Renal cortical epithelial cell (primary cell): ENCODE measurements at regions not wholly inside any gene's neighbourhood (a gene's known extent, or its start where the extent isn't known, plus 50 kb on each side); places are given as distances from the start of the nearest gene placed in this dataset.
"Not testable (repeated sequence)": the region's sequence is repeated elsewhere in the genome, so short reads cannot be mapped to it uniquely, and the experiment has no call there.

ENCODE experiments used
- DNase-seq: peaks from one replicate; pipeline ENCODE4 v3.0.0-alpha.2; 2011; ENCODE audit warnings: low read depth

- peak; percentile 78 for DNase-seq
Observed at GRCh38 chr20:53773792-53774401, 180.3 kb upstream of the ZNF217 start.

- not testable (repeated sequence) for DNase-seq
Observed at GRCh38 chr20:53773066-53773791, 179.6 kb upstream of the ZNF217 start.

DNA sequence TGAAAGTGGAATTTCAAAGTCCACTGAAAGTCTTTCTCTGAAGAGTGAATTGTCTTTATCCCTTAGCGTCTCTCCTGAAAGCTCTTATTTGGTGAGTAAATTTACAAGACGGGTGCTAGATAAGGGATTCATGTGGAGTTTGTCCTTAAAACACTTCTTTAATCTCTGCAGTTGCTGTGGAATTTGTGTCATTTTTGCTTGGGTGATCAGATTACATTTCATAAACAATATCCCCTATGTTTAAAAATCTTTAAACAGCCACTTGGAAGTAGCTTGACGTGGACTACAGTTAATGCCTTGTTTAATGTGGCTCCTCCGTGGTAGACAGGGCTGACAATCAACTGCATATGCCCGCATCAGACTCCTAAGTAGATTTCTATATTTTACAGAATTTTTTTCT is 175.4 kb upstream of the ZNF217 start:
- no peak for DNase-seq

DNA sequence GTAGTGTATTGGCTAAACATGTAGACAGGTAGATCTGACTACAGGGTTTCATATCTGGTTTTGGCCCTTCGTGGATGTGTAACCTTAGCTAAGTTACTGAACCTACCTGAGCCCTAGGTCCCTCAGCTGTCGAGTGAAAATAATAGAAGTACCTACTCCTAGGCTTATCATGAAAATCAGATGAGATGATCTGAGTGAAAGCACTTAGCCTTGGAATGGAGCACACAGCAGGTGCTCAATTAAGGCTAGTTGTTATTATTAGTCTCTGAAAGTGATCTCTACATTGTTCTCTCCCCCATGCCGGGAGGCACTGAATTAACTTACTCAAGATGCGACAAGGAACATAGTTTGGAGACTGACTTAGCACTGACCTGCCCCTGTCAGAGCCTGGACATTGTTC is 174.7 kb upstream of the ZNF217 start:
- no peak for DNase-seq

DNA sequence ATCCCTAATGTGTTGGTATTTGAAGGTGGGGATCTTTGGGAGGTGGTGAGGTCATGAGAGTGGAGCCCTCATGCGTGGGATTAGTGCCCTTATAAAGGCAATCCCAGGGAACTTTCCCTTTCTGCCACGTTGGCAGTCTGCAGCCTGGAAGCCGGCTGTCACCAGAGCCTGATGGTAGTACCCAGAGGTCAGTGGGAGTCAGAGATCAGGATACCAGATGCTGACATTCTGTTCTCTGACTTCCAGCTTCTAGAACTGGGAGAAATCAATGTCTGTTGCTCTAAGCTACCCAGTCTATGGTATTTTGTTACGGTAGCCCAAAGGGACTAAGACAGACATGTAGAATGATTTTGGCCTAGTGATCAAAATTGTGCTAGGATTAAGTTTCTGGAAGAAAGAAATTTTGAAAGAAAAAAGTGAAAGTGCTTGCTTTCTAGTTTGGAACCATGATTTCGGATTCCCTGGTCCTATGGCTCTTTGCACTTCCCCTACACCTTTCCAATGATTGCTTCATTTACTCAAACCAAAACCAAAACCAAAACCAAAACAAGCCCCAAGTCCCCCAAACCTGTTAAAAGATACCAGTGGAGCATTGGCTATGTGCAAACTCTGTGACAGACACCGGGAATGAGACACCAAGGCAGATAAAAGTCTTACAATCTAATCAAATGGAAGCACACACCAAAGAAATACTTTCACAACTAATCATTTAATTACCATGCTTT is 173.7 kb upstream of the ZNF217 start:
- DNase-seq: no peak

GRCh38 chr20:53764415-53764800 is 170.8 kb upstream of the ZNF217 start:
- no peak for DNase-seq

DNA sequence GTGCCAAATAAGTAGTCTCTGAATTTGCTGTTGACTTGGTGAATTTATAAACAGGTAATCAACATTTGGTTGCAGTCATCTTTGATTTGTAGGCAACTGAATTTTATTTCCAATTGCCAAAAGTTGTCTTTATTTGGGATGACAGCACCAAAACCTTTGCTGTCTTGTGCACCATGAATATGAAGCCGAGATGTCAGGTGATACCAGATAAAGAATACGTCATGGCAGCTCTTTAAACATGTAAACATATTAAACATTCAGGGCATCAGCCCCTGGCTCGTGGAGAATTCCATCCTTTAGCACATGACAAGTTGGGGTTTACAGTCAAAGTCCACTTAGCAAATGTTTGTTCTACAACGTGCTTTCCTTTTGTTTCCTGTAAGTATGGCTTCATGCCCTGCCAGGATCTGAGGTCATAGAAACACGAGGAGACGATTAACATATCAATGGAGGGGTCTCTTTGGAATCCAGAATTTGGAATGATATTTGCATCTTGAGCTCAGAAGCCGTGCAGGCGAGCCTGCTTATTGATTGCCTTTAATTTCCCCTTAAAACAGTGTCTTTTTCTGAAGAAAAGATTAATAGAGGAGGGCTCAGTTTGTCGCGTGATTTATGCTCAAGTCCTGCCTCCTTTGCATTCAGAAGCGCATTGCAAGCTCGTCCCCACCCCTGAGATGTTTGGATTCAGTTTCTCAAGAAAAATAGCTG is 170.2 kb upstream of the ZNF217 start:
- peak; percentile 87 for DNase-seq

- DNase-seq: not testable (repeated sequence)
Observed at GRCh38 chr20:53762423-53762798, 168.8 kb upstream of the ZNF217 start.

GRCh38 chr20:53760025-53760441 is 166.4 kb upstream of the ZNF217 start:
- no peak for DNase-seq

GRCh38 chr20:53757472-53757913 is 163.9 kb upstream of the ZNF217 start:
- no peak for DNase-seq

DNA sequence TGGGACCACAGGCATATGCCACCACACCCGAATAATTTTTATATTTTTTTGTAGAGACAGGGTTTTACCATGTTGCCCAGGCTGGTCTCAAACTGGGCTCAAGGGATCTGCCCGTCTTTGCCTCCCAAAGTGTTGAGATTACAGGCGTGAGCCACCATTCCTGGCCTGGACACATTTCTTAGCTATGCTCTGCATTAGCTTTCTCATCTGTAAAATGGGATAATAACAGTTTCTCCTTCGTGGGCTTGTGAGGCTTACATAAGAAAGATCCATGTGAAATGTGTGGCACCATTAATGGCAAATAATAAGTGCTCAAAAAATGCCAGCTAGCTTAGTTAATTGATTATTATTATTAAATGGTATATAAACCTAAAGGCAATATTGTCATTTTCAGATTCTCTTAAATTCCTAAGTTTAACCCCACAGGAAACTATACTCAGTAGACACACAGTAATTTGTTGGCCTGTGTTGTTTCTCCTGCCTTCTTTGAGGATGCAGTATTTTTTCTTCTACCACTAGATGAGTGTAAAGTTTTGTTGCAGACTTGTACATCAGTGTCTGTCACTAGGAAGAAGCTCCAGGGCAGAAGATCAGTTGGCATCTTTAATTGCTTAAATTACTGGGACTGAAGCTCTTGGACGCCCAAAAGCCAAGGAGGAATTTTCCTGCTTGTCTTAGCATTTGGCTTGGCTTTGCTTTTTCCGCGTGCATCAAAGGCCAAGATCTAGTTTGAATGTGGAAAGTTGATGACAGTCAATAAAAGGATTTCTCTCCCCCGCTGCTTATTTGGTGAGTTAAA is 162.3 kb upstream of the ZNF217 start:
- no peak for DNase-seq

DNA sequence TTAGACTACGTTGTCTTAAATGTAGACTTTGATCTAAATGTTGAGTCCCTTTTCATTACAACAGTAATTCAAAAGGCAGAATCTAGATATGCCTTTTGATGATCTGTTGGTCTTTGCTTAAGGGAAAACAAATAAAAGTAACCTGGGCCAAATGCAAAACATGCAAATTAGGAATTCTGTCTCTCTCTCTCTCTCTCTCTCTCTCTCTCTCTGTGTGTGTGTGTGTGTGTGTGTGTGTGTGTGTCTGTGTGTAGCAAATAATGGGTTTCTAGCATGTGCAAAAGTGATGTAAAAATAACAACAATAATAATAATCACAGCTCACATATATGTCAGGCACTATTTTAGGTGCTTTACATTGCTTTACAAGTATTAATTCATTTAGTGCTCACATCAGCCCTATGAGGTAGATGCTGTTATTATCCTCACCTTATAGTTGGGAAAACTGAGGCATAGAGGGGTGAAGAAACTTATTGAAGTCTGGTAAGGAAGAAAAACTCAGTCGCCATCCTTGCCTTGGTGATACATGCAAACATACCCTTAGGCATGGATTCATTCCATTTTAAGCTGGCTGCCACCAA is 160.3 kb upstream of the ZNF217 start:
- DNase-seq: no peak

DNA sequence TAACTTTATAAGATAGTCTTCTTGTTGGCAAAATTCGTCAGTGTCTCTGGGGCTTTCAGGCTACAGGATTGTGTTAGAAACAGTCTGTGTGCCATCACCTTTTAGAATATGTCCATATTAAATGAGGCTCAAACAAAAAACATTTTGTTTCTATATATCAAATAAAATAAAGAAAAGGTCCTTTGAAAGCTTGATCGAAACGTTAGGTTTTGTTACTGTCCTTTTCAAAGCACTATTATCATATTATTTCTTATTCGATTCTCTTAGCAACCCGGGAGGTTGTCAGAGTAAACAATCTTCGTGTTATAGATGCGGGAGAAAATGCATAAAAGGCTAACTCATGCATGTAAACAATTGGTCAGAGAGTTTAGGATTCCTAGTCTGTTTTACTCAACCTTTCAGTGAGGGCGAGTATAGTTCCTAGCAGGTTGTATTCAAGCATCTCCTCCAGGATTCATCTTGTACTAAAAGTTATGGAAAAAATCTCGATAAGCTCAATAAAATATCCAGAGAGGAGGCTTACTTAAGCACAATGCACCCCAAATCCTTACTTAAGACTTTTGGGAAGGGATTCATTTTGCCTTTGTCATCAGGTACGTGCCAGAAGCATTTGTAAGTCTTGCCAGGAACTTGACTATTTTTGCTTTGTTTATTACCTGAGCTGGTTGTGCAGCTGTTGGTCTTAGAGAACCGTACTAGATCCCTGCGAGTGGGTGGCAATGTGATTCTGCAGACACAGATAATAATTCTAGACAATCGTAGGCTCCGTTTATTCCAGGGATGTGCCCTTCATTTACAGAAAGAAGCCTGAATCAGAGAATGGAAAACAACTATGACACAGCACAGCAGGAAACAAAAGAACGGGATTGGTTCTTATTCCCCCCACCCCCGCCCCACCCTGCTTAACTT is 159.6 kb upstream of the ZNF217 start:
- peak; percentile 77 for DNase-seq

GRCh38 chr20:53752583-53752970 is 158.9 kb upstream of the ZNF217 start:
- no peak for DNase-seq

- no peak for DNase-seq
Observed at GRCh38 chr20:53751620-53752318, 158.1 kb upstream of the ZNF217 start.

DNA sequence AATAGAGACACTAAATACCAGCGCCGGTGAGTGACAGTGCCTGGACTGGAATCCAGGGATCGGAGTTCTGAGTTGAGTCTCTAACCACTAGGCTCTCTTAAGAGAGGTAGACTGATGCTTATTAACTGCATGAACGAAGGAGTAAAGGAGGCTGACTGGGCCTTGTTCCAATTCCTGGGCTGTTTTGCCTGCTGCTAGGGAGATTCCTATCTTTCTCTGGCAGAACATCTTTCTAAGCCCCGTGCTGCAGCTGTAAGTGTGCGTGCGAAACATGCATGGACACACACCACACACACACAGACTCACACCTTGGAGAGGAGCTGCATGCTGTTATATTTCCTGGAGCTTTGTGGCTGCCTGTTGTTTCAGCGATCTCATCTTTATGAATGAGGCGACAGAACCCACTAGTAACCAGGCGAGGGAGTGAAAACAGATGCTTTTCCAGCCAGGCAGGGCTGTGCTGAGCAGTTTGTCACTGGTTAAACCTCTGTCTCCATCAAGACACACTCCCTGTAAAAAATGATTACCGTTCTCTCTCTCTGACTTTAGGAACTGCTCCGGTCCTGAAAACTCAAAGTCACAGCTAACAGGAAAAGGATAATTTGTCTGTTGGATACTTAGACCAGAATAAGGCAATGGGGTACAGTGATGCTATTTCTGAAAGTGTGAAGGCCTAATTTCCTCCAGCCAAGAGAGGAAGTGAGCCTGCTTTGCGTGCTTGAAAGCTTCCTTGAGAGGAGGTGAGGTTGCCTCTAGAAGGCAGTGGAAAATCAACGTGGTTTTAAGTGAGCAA is 157.4 kb upstream of the ZNF217 start:
- peak; percentile 20 for DNase-seq

DNA sequence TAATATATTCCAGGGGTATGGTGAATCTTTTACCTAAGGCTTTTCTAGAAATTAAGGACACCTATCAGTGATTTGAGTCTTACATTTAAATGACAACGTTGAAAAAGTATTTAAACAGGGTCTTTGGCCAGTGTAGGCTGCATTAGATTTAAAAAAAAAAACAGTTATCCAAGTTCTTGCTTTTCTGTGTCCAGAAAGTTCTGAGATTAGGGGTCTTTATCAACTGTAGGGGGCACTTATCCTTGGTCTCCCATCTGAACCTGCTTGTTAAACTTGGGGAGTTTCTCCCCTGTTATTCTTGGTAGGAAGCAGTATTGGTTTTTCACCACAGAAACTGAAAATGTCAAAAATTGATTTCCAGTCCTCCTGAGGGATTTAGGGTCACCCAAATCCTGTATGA is 155.9 kb upstream of the ZNF217 start:
- no peak for DNase-seq

DNA sequence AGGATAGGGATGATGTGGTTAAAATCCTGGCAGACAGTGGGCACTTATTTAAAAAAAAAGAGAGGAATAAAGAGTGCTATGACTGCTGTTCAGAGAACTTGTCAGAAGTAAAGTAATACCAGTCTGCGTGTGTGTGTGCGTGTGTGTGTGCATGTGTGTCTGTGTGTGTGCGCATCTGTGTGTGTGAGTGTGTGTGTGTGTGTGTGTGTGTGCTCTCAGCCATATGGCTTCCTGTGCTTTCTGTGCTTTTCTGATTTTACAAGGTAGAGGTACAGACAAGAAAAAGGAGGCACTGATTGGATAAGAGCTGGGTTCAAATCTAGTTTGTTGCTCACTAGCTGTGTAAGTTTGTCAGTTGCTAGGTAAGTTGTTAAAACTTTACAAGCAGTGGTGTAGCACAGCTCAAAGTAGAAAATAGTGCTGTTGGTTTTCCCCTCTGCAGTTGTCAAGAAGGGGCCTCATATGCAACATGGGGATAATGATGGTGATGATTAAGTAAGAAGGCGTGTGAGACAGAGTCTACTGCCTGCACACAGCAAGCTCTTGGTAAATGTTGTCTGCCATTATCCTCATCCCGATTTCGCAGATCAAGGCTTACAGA is 155.3 kb upstream of the ZNF217 start:
- peak; percentile 48 for DNase-seq
